ENCODE measurements at regions not wholly inside any gene's neighbourhood (a gene's known extent, or its start where the extent isn't known, plus 50 kb on each side); places are given as distances from the start of the nearest gene placed in this dataset.

DNA sequence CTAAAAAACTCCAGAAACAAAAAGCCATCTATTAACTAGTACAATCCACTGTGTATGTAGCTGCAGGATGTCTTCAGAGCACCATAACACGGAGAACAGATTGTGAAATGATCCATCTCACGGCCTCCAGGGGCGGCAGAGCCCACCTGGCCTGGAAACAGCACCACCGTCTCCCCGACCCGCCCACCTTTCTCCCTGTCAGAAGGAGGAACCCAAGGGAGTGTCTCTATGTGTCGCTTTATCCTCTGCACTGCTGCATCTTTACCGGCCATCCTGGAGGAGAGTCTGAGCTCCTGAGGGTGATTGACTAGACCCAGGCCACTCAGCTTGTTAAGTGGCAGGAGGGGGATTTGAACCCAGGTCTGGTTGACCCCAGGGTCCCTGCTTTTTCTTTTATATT, 405.0 kb downstream of the MATN1 start:
- TF ChIP-seq, protein P1, sequence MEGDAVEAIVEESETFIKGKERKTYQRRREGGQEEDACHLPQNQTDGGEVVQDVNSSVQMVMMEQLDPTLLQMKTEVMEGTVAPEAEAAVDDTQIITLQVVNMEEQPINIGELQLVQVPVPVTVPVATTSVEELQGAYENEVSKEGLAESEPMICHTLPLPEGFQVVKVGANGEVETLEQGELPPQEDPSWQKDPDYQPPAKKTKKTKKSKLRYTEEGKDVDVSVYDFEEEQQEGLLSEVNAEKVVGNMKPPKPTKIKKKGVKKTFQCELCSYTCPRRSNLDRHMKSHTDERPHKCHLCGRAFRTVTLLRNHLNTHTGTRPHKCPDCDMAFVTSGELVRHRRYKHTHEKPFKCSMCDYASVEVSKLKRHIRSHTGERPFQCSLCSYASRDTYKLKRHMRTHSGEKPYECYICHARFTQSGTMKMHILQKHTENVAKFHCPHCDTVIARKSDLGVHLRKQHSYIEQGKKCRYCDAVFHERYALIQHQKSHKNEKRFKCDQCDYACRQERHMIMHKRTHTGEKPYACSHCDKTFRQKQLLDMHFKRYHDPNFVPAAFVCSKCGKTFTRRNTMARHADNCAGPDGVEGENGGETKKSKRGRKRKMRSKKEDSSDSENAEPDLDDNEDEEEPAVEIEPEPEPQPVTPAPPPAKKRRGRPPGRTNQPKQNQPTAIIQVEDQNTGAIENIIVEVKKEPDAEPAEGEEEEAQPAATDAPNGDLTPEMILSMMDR (IDR thresholded peaks at IDR 0.05; ENCODE audit: low read depth, low read length, missing control alignments) = no peak
- Histone ChIP-seq H3K27ac (no peak overlapping the region), H3K27me3 (replicated peaks) (no peaks in the 10 kb centered on the region), H3K4me3 (ENCODE audit: low read depth, low read length) (no peak overlapping the region), H3K36me3 (replicated peaks) (no peaks in the 10 kb centered on the region)
- in situ Hi-C loops (cut with HindIII; ENCODE audit: low pct_ligation_motif_present, low sequenced_read_pairs) = no loop called here
- DNase-seq = no peak

DNA sequence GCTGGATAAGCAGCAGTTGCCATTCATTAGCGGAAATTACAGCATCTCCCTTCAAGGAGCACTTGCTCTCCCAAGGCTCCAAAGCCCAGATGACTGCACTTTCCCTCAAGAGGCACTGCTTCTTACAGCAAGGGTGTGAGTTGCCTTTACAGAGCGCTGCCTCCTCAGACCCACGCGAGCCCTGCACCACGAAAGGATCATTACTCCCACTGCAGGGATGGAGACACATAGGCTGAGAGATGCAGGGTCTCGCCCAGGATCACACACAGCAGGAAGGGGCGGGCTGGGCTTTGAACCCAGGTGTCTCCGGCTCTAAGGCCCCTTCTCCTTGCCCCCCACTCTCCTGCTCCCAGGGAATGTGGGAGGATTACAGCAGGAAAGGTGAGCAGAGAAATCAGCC, 405.5 kb downstream of the MATN1 start:
- H3K36me3 ChIP-seq (replicated peaks) = no peaks in the 10 kb centered on the region
- H3K27me3 ChIP-seq (replicated peaks) = no peaks in the 10 kb centered on the region
- TF ChIP-seq, protein P1 (IDR thresholded peaks at IDR 0.05; ENCODE audit: low read depth, low read length, missing control alignments) = no peak
- no peak for DNase-seq
- in situ Hi-C loops (cut with HindIII; ENCODE audit: low pct_ligation_motif_present, low sequenced_read_pairs) = no loop called here
- no peak overlapping the region for H3K27ac ChIP-seq
- H3K4me3 ChIP-seq (ENCODE audit: low read depth, low read length) = no peak overlapping the region

DNA sequence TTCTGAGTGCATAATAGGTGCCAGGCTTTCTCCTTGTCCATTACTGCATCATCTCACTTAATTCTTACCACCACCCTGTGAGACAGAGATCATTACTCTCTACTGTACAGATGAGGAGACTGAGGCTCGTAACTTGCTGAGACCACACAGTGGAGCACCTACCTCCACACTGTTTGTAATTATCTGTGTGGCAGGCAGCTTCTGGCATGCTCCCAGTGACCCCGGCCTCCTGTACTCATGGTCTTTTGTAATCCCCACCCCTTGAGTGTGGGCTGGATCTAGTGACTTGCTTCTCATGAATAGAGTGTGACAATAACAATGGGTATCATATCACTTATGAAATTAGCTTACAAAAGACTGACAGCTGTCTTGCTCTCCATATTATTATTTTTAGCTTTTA, 407.3 kb downstream of the MATN1 start:
- Histone ChIP-seq H3K4me3 (ENCODE audit: low read depth, low read length) (no peak overlapping the region), H3K36me3 (replicated peaks) (no peaks in the 10 kb centered on the region), H3K27me3 (replicated peaks) (no peaks in the 10 kb centered on the region), H3K27ac (no peak overlapping the region)
- no peak for DNase-seq
- in situ Hi-C loops (cut with HindIII; ENCODE audit: low pct_ligation_motif_present, low sequenced_read_pairs) = no loop called here
- TF ChIP-seq, protein P1 (IDR thresholded peaks at IDR 0.05; ENCODE audit: low read depth, low read length, missing control alignments) = no peak

DNA sequence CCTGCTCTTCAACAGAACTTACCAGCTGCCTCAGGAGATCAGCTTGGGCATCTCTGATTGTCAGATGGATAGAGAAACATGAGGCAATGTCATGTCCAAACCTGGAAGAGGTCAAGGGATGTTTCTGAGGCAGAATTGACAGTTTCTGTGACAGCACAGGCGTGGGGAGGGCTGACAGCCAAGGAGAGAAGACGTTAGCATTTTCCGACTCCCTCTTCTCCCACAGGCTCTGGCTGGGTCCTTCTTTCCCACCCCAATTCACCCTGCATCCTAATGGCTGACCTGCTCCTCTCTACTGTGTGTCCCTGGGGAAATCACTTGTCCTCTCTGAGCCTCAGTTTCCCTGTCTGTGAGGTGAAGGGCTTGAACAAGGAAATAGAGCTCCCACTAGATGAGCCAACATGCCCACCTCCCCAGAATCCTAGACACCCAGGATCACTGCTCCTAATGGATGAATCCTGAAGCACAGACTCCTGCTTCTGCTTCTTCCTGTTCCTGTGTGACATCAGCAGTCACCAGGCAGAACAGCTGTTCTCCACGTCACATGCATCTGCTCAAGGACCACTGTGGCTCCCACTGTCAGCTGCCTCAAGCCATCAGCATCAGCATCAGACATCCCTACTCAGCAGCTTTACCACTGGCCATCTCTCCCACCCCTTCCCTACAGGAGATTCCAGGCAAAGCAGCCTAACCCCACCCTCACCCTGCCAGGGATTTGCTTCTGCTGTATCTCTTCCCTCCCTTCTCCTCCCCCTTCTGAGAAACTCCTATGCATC, 408.0 kb downstream of the MATN1 start:
- no peak overlapping the region for H3K27ac ChIP-seq
- no peaks in the 10 kb centered on the region for H3K36me3 ChIP-seq (replicated peaks)
- in situ Hi-C loops (cut with HindIII; ENCODE audit: low pct_ligation_motif_present, low sequenced_read_pairs) = no loop called here
- no peak overlapping the region for H3K4me3 ChIP-seq (ENCODE audit: low read depth, low read length)
- DNase-seq = peak; percentile 9
- TF ChIP-seq, protein P1 (IDR thresholded peaks at IDR 0.05; ENCODE audit: low read depth, low read length, missing control alignments) = no peak
- no peaks in the 10 kb centered on the region for H3K27me3 ChIP-seq (replicated peaks)

DNA sequence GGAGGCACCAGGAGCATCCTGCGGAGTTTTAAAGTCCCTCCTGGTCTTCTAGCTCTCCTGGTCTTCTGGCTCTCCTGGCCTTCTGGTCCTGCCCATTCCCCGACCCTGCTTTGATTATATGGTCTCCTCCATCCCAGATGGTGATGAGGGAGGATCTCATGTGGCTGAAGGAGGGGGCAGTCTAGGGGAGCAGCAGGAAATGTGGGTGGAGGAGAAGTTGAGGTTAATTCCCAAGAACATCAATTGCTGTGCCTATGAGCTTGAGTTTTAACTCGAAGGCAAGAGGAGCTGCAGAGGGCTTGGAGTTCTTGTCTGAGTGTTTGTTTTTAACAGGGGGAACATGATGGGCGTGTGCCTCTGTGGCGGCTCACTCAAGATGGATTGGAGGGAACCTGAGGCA, 408.8 kb downstream of the MATN1 start:
- in situ Hi-C loops (cut with HindIII; ENCODE audit: low pct_ligation_motif_present, low sequenced_read_pairs) = no loop called here
- no peak overlapping the region for H3K4me3 ChIP-seq (ENCODE audit: low read depth, low read length)
- H3K27ac ChIP-seq = no peak overlapping the region
- TF ChIP-seq, protein P1 (IDR thresholded peaks at IDR 0.05; ENCODE audit: low read depth, low read length, missing control alignments) = no peak
- H3K36me3 ChIP-seq (replicated peaks) = no peaks in the 10 kb centered on the region
- no peak for DNase-seq
- H3K27me3 ChIP-seq (replicated peaks) = no peaks in the 10 kb centered on the region

DNA sequence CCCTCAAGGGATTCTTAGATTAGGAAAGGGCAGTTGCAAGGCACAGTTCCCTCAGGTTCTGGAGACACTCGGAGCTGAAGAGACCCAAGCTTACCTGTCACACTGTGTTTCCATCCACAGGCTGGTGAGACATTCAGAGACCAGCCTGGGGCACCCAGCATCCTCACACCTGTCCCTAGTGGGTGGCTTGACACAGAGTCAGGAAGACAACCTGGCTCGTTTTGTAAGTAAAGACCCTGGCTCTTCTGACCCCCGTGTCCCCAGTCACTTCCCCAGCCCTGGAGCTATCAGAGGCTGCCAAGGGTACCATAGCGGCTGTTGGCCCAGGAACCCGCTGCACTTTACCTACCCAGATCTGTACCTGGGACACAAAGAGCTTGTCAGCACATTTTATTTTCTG, 409.8 kb downstream of the MATN1 start:
- no peaks in the 10 kb centered on the region for H3K27me3 ChIP-seq (replicated peaks)
- no peak overlapping the region for H3K27ac ChIP-seq
- H3K36me3 ChIP-seq (replicated peaks) = no peaks in the 10 kb centered on the region
- in situ Hi-C loops (cut with HindIII; ENCODE audit: low pct_ligation_motif_present, low sequenced_read_pairs) = no loop called here
- H3K4me3 ChIP-seq (ENCODE audit: low read depth, low read length) = no peak overlapping the region
- no peak for DNase-seq
- TF ChIP-seq, protein P1 (IDR thresholded peaks at IDR 0.05; ENCODE audit: low read depth, low read length, missing control alignments) = no peak
